Karpas-422 (cell line): ENCODE measurements at regions not wholly inside any gene's neighbourhood (a gene's known extent, or its start where the extent isn't known, plus 50 kb on each side); places are given as distances from the start of the nearest gene placed in this dataset.

Experiments
- DNase-seq: peaks from one replicate; pipeline ENCODE4 v3.0.0-alpha.2; 2015
- H2AFZ ChIP-seq: fragments of 200-600 bp; sonication (generic); 2 replicates; pipeline ENCODE4 v1.6.1; 2014; ENCODE audit warnings: antibody characterized with exemption, low read length, mixed read lengths
- H3K27ac ChIP-seq: fragments of 200-600 bp; sonication (generic); 2 replicates; pipeline ENCODE4 v1.5.1; 2014; ENCODE audit warnings: mild to moderate bottlenecking, low read length, moderate library complexity
- H3K27me3 ChIP-seq: fragments of 200-600 bp; sonication (generic); 2 replicates; pipeline ENCODE4 v1.6.1; 2014; ENCODE audit warnings: low read length, mixed read lengths
- H3K36me3 ChIP-seq: fragments of 200-600 bp; sonication (generic); 2 replicates; pipeline ENCODE4 v1.6.1; 2014; ENCODE audit warnings: low read length, mixed read lengths; ENCODE audit not compliant: insufficient read depth
- H3K4me1 ChIP-seq: fragments of 200-600 bp; sonication (generic); 2 replicates; pipeline ENCODE4 v1.6.1; 2014; ENCODE audit warnings: mild to moderate bottlenecking, low read length, mixed read lengths
- H3K4me2 ChIP-seq: fragments of 200-600 bp; sonication (generic); 2 replicates; pipeline ENCODE4 v1.6.1; 2014; ENCODE audit warnings: low read length, low read depth, mild to moderate bottlenecking; ENCODE audit not compliant: poor library complexity, severe bottlenecking
- H3K4me3 ChIP-seq: fragments of 200-600 bp; sonication (generic); 2 replicates; pipeline ENCODE4 v1.5.1; 2014; ENCODE audit warnings: mild to moderate bottlenecking, antibody characterized with exemption, low read length, mixed read lengths
- H3K79me2 ChIP-seq: fragments of 200-600 bp; sonication (generic); 2 replicates; pipeline ENCODE4 v1.6.1; 2014; ENCODE audit warnings: mild to moderate bottlenecking, low read length, mixed read lengths
- H3K9ac ChIP-seq: fragments of 200-600 bp; sonication (generic); 2 replicates; pipeline ENCODE4 v1.6.0; 2014; ENCODE audit warnings: low read length
- H3K9me2 ChIP-seq: fragments of 200-600 bp; sonication (generic), shearing (Covaris generic); replicated peaks from 2 replicates; pipeline ENCODE4 v1.6.0; 2014; ENCODE audit warnings: mild to moderate bottlenecking, low read length, moderate library complexity; ENCODE audit not compliant: insufficient read depth
- H3K9me3 ChIP-seq: fragments of 300-700, 200-600 bp; sonication (generic); 2 replicates; pipeline ENCODE4 v1.6.1; 2014; ENCODE audit warnings: low read length, mixed read lengths
- H4K20me1 ChIP-seq: fragments of 200-600 bp; sonication (generic); 2 replicates; pipeline ENCODE4 v1.6.1; 2014; ENCODE audit warnings: mild to moderate bottlenecking, antibody characterized with exemption, low read length, low read depth; ENCODE audit not compliant: insufficient read depth

DNA sequence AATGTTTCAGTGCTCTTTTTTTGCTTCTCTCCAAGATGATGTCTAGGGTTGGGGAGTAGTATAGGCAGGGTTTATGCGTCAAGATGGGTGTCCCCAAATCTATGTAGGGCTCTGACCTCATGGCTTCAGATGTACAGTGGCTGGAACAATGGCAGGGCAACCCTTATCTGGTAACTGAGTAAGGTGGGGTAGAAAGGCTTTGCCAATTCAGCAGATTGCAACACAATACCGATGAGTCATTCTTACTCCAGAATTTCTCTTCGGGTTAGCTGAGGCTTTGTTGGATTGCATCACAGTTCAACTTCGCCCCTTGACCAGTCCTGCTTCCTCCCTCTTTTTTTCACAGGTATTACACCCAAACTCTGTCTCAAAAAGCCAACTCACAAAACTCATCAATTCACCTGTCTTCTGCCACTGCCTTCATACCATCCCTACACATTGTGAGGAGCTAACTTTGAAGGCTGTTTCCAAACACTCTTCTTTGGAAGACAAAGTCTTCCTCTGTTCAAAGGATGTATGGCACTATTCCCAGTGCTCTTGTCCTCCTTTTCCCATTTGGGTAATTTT, 190.2 kb upstream of the CNOT2 start:
- H3K79me2 ChIP-seq, result no peaks in the 10 kb centered on the region
- peaks cover 51% of the 10 kb centered on the region for H3K4me1 ChIP-seq
- H3K27me3 ChIP-seq, result no peaks in the 10 kb centered on the region
- no peak overlapping the region for H3K9ac ChIP-seq
- no peaks in the 10 kb centered on the region for H3K36me3 ChIP-seq
- H3K27ac ChIP-seq, result no peak overlapping the region
- no peaks in the 10 kb centered on the region; the same call in 1 of the 2 replicates for H3K9me2 ChIP-seq
- no peak for DNase-seq
- no peaks in the 10 kb centered on the region for H4K20me1 ChIP-seq
- no peak overlapping the region for H3K4me2 ChIP-seq
- no peak overlapping the region for H3K4me3 ChIP-seq
- H3K9me3 ChIP-seq, result no peaks in the 10 kb centered on the region
- H2AFZ ChIP-seq, result 0 out of 2 replicates have a peak overlapping the region, but pooled peaks have one; percentile 25

DNA sequence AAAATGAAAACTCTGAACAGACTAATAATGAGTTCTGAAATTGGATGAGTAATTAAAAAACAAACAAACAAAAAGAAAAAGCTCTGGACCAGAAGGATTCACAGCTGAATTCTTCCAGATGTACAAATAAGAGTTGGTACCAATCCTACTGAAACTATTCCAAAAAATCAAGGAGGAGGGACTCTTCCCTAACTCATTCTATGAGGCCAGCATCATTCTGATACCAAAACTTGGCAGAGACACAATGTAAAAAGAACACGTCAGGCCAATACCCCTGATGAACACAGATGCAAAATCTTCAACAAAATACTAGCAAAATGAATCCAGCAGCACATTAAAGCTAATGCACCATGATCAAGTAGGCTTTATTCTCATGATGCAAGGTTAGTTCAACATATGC, 183.9 kb upstream of the CNOT2 start:
- H2AFZ ChIP-seq, result no peak overlapping the region
- H3K79me2 ChIP-seq, result no peaks in the 10 kb centered on the region
- H3K4me3 ChIP-seq, result no peak overlapping the region
- DNase-seq, result no peak
- no peaks in the 10 kb centered on the region for H3K36me3 ChIP-seq
- H4K20me1 ChIP-seq, result no peaks in the 10 kb centered on the region
- peaks cover 9% of the 10 kb centered on the region for H3K4me1 ChIP-seq
- H3K27ac ChIP-seq, result no peak overlapping the region
- H3K9ac ChIP-seq, result no peak overlapping the region
- H3K9me3 ChIP-seq, result no peaks in the 10 kb centered on the region
- H3K4me2 ChIP-seq, result no peak overlapping the region
- no peaks in the 10 kb centered on the region for H3K27me3 ChIP-seq
- H3K9me2 ChIP-seq, result no peaks in the 10 kb centered on the region; the same call in 1 of the 2 replicates

DNA sequence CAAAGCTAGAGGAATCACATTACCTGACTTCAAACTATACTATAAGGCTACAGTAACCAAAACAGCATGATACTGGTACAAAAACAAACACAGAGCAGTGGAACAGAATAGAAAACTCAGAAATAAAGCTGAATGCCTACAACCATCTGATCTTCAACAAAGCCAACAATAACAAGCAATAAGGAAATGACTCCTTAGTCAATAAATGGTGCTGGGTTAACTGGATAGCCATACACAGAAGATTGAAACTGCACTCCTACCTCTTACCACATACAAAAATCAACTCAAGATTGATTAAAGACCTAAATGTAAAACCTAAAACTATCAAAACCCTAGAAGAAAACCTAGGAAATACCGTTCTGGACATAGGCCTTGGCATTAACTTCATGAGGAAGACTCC, 182.6 kb upstream of the CNOT2 start:
- H3K79me2 ChIP-seq, result no peaks in the 10 kb centered on the region
- no peaks in the 10 kb centered on the region; the same call in 1 of the 2 replicates for H3K9me2 ChIP-seq
- H4K20me1 ChIP-seq, result no peaks in the 10 kb centered on the region
- H3K9me3 ChIP-seq, result no peaks in the 10 kb centered on the region
- H3K4me1 ChIP-seq, result peaks cover 5% of the 10 kb centered on the region; the same call in 1 of the 2 replicates
- H3K9ac ChIP-seq, result no peak overlapping the region
- no peak for DNase-seq
- H3K27ac ChIP-seq, result no peak overlapping the region
- H2AFZ ChIP-seq, result peak overlapping the region; percentile 37; the same call in 1 of the 2 replicates
- no peaks in the 10 kb centered on the region for H3K27me3 ChIP-seq
- H3K36me3 ChIP-seq, result no peaks in the 10 kb centered on the region
- H3K4me3 ChIP-seq, result no peak overlapping the region
- H3K4me2 ChIP-seq, result no peak overlapping the region

DNA sequence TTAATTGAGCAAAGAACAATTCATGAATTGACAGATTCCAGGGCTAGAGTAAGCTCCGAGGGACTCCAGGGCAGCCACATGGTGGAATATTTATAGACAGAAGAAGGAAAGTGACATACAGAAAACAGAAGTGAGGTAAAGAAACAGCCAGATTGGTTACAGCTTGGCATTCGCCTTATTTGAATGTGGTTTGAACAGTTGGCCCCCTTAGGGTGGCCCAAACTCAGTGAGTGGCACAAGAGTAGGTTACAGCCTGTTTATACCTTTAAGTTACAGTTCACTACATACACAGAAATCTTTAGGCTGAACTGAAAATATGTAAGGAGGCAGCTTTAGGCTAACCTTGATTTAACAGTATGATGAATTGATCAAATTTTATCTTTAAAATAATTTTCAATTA, 174.5 kb upstream of the CNOT2 start:
- Histone ChIP-seq H3K4me3 (no peak overlapping the region), H3K9me2 (no peaks in the 10 kb centered on the region), H2AFZ (no peak overlapping the region)

DNA sequence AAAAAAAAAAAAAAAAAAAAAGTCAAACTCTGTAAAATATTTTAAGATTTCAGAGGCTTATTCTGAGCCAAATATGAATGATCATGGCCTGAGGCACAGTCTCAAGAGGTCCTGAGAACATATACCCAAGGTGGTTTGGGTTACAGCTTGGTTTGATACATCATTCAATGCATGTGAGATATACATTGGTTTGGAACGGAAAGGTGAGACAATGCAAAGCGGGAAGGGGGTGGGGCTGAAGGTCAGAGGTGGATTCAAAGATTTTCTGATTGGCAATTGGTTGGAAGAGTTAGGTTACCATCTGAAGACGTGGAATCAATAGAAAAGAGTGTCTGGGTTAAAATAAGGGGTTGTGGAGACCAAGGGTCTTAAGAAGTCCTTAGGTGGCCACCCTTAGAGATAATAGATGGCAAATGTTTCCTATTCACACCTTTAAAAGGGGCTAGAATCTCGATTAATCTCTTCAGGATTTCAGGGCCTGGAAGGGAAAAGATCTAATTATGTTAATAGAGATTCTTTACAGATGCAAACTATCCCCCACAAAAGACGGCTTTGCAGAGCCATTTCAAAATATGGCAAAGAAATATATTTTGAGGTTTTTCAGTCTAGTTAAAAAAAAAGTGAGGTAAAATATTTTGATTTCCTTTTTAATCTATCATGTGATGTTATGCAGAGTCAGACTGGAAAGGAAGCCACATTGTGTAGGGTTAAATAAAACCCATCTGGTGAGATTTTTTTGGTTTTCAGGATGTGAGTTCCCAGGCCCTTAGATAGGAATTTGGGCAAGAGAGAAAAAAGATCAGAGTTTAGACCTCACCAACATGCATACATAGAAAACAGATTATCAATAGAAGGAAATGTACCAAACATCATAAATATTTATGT, 173.8 kb upstream of the CNOT2 start:
- Histone ChIP-seq H3K36me3 (no peaks in the 10 kb centered on the region), H3K4me1 (peaks cover 34% of the 10 kb centered on the region), H3K9ac (no peak overlapping the region), H3K27me3 (no peaks in the 10 kb centered on the region), H3K9me2 (no peaks in the 10 kb centered on the region), H3K79me2 (no peaks in the 10 kb centered on the region), H3K4me3 (no peak overlapping the region), H3K9me3 (no peaks in the 10 kb centered on the region), H2AFZ (peak overlapping the region; percentile 13; the same call in 1 of the 2 replicates), H3K4me2 (peak overlapping the region; percentile 40), H4K20me1 (no peaks in the 10 kb centered on the region), H3K27ac (peak overlapping the region; percentile 81)
- DNase-seq, result peak; percentile 83

More for the DNA sequence above, 174.5 kb upstream of the CNOT2 start:
- H4K20me1 ChIP-seq, result no peaks in the 10 kb centered on the region
- peaks cover 34% of the 10 kb centered on the region for H3K4me1 ChIP-seq
- no peaks in the 10 kb centered on the region for H3K9me3 ChIP-seq
- no peaks in the 10 kb centered on the region for H3K36me3 ChIP-seq
- no peak overlapping the region for H3K9ac ChIP-seq
- DNase-seq, result peak; percentile 87
- peak overlapping the region; percentile 81 for H3K27ac ChIP-seq
- H3K79me2 ChIP-seq, result no peaks in the 10 kb centered on the region
- peak overlapping the region; percentile 40 for H3K4me2 ChIP-seq
- no peaks in the 10 kb centered on the region for H3K27me3 ChIP-seq

GRCh38 chr12:70070494-70071007, 172.7 kb upstream of the CNOT2 start:
- no peak for DNase-seq
- no peak overlapping the region for H3K9ac ChIP-seq
- no peak overlapping the region for H3K4me3 ChIP-seq
- H3K27ac ChIP-seq, result peak overlapping the region; percentile 81
- H3K27me3 ChIP-seq, result no peaks in the 10 kb centered on the region
- H3K36me3 ChIP-seq, result no peaks in the 10 kb centered on the region
- H3K9me2 ChIP-seq, result no peaks in the 10 kb centered on the region
- no peaks in the 10 kb centered on the region for H4K20me1 ChIP-seq
- no peaks in the 10 kb centered on the region for H3K9me3 ChIP-seq
- no peaks in the 10 kb centered on the region for H3K79me2 ChIP-seq
- no peak overlapping the region for H2AFZ ChIP-seq
- H3K4me2 ChIP-seq, result no peak overlapping the region
- H3K4me1 ChIP-seq, result peaks cover 34% of the 10 kb centered on the region

- H3K9ac ChIP-seq, result no peak overlapping the region
- no peaks in the 10 kb centered on the region for H3K36me3 ChIP-seq
- peak overlapping the region; percentile 15 for H2AFZ ChIP-seq
- no peaks in the 10 kb centered on the region for H3K9me2 ChIP-seq
- no peak overlapping the region for H3K27ac ChIP-seq
- H3K4me3 ChIP-seq, result no peak overlapping the region
- no peaks in the 10 kb centered on the region for H3K27me3 ChIP-seq
- H3K4me2 ChIP-seq, result no peak overlapping the region
- no peaks in the 10 kb centered on the region for H3K9me3 ChIP-seq
- H4K20me1 ChIP-seq, result no peaks in the 10 kb centered on the region
- H3K79me2 ChIP-seq, result no peaks in the 10 kb centered on the region
- H3K4me1 ChIP-seq, result peaks cover 27% of the 10 kb centered on the region
- no peak for DNase-seq
Observed at GRCh38 chr12:70074510-70074909, 168.7 kb upstream of the CNOT2 start.

- no peak overlapping the region for H3K27ac ChIP-seq
- no peaks in the 10 kb centered on the region for H4K20me1 ChIP-seq
- H3K79me2 ChIP-seq, result no peaks in the 10 kb centered on the region
- H3K9me2 ChIP-seq, result no peaks in the 10 kb centered on the region
- H3K9ac ChIP-seq, result no peak overlapping the region
- H3K9me3 ChIP-seq, result no peaks in the 10 kb centered on the region
- no peak overlapping the region for H3K4me3 ChIP-seq
- H3K4me2 ChIP-seq, result no peak overlapping the region
- DNase-seq, result no peak
- no peaks in the 10 kb centered on the region for H3K36me3 ChIP-seq
- no peaks in the 10 kb centered on the region for H3K27me3 ChIP-seq
- peaks cover 23% of the 10 kb centered on the region for H3K4me1 ChIP-seq
- H2AFZ ChIP-seq, result peak overlapping the region; percentile 56; the same call in 1 of the 2 replicates
Observed at GRCh38 chr12:70077441-70077840, 165.8 kb upstream of the CNOT2 start.
